IMR-90 (cell line): ENCODE measurements at regions not wholly inside any gene's neighbourhood (a gene's known extent, or its start where the extent isn't known, plus 50 kb on each side); places are given as distances from the start of the nearest gene placed in this dataset.

ENCODE experiments used
- ATAC-seq: fragments of 200-7000 bp; cut with Tn5 transposase; 2 replicates; pipeline ENCODE4 v1.9.1; 2020; ENCODE audit warnings: low read depth, mild to moderate bottlenecking, moderate library complexity
- BruUV-seq: library from RNA; stranded (reverse); fragments of 400-500 nt; replicated peaks from 2 replicates; lab custom pipeline; 2021; lab: Mats Ljungman, UMichigan
- CTCF ChIA-PET: fragments of 300-600 bp; formaldehyde crosslinking; extraction: SDS; loops from one replicate; lab custom pipeline; 2021; ENCODE audit warnings: antibody characterized with exemption; lab: Yijun Ruan, JAX
- POLR2A ChIA-PET: fragments of 300-600 bp; sonication (Branson Sonifier 250); formaldehyde crosslinking; loops from one replicate; lab custom pipeline; 2022; ENCODE audit warnings: antibody characterized with exemption; ENCODE audit not compliant: unreplicated experiment; lab: Charles Lee
- DNase-seq: peaks from one replicate; pipeline ENCODE4 v3.0.0; 2013
- H2AFZ ChIP-seq: replicated peaks from 2 replicates; pipeline ENCODE3; 2013; ENCODE audit warnings: low read length, mild to moderate bottlenecking; ENCODE audit not compliant: poor library complexity
- H2AK5ac ChIP-seq: 2 replicates; pipeline ENCODE4 v1.6.1; 2013; ENCODE audit warnings: low read depth, low read length, inconsistent platforms
- H2AK9ac ChIP-seq: replicated peaks from 2 replicates; pipeline ENCODE3; 2013; ENCODE audit warnings: mild to moderate bottlenecking, low read depth, low read length, moderate library complexity; ENCODE audit not compliant: poor library complexity
- H2BK120ac ChIP-seq: 2 replicates; pipeline ENCODE4 v1.6.1; 2013; ENCODE audit warnings: low read depth, low read length, inconsistent platforms
- H2BK15ac ChIP-seq: 3 replicates; pipeline ENCODE4 v1.6.1; 2013; ENCODE audit warnings: low read depth, low read length, inconsistent platforms
- H2BK20ac ChIP-seq: 2 replicates; pipeline ENCODE4 v1.6.1; 2013; ENCODE audit warnings: low read depth, mild to moderate bottlenecking, inconsistent platforms, low read length, moderate library complexity
- H2BK5ac ChIP-seq: 2 replicates; pipeline ENCODE4 v1.6.1; 2013; ENCODE audit warnings: mild to moderate bottlenecking, low read depth, low read length, inconsistent platforms; ENCODE audit not compliant: poor library complexity, severe bottlenecking
- H3K14ac ChIP-seq: replicated peaks from 2 replicates; pipeline ENCODE4 v1.6.1; 2013; ENCODE audit warnings: low read depth, low read length, inconsistent platforms
- H3K18ac ChIP-seq: 2 replicates; pipeline ENCODE4 v1.6.1; 2013; ENCODE audit warnings: low read depth, low read length, control low read depth
- H3K23ac ChIP-seq: 2 replicates; pipeline ENCODE4 v1.6.1; 2013; ENCODE audit warnings: low read depth, low read length, inconsistent platforms
- H3K27ac ChIP-seq: 2 replicates; pipeline ENCODE4 v1.5.1; 2013; ENCODE audit warnings: mild to moderate bottlenecking, control low read depth, low read length; ENCODE audit not compliant: insufficient read depth
- H3K27me3 ChIP-seq: 2 replicates; pipeline ENCODE4 v1.6.1; 2013; ENCODE audit warnings: low read length; ENCODE audit not compliant: control insufficient read depth, insufficient read depth
- H3K36me3 ChIP-seq: 2 replicates; pipeline ENCODE4 v1.6.1; 2013; ENCODE audit warnings: low read length, mixed read lengths; ENCODE audit not compliant: control insufficient read depth, insufficient read depth
- H3K4ac ChIP-seq: 2 replicates; pipeline ENCODE4 v1.6.1; 2013; ENCODE audit warnings: low read depth, low read length, inconsistent platforms
- H3K4me1 ChIP-seq: 2 replicates; pipeline ENCODE4 v1.6.1; 2013; ENCODE audit warnings: low read length, mixed read lengths; ENCODE audit not compliant: control insufficient read depth, insufficient read depth
- H3K4me2 ChIP-seq: 2 replicates; pipeline ENCODE4 v1.6.1; 2013; ENCODE audit warnings: low read depth, mild to moderate bottlenecking, control low read depth, low read length, moderate library complexity
- H3K4me3 ChIP-seq: 2 replicates; pipeline ENCODE4 v1.5.1; 2013; ENCODE audit warnings: low read depth, mild to moderate bottlenecking, control low read depth, low read length, moderate library complexity; ENCODE audit not compliant: insufficient read depth
- H3K56ac ChIP-seq: 2 replicates; pipeline ENCODE4 v1.6.1; 2013; ENCODE audit warnings: low read length, inconsistent platforms; ENCODE audit not compliant: insufficient read depth; ENCODE audit errors: extremely low read depth
- H3K79me1 ChIP-seq, 2 experiments: 2 replicates each; pipeline ENCODE4 v1.6.1; 2013; ENCODE audit warnings: low read length in 2 of 2, inconsistent platforms in 1 of 2, low read depth in 1 of 2
- H3K9ac ChIP-seq: 2 replicates; pipeline ENCODE4 v1.6.1; 2013; ENCODE audit warnings: low read depth, low read length, control low read depth
- H3K9me1 ChIP-seq: 2 replicates; pipeline ENCODE4 v1.6.1; 2013; ENCODE audit warnings: low read length, inconsistent platforms; ENCODE audit not compliant: insufficient read depth
- H3K9me3 ChIP-seq: 2 replicates; pipeline ENCODE4 v1.6.1; 2013; ENCODE audit warnings: low read length; ENCODE audit not compliant: control insufficient read depth, insufficient read depth
- H4K20me1 ChIP-seq: 2 replicates; pipeline ENCODE4 v1.6.1; 2013; ENCODE audit warnings: low read length, inconsistent platforms; ENCODE audit not compliant: insufficient read depth
- H4K5ac ChIP-seq: 2 replicates; pipeline ENCODE4 v1.6.1; 2013; ENCODE audit warnings: mild to moderate bottlenecking, low read depth, low read length, control low read depth
- H4K8ac ChIP-seq, 2 experiments: 2 replicates each; pipeline ENCODE4 v1.6.1; 2013; ENCODE audit warnings: low read depth in 2 of 2, low read length in 2 of 2, control low read depth in 1 of 2, inconsistent platforms in 1 of 2
- H4K91ac ChIP-seq: 2 replicates; pipeline ENCODE4 v1.6.1; 2013; ENCODE audit warnings: low read depth, low read length, inconsistent platforms; ENCODE audit not compliant: insufficient read depth
- CTCF ChIP-seq: conservative IDR thresholded peaks from 2 replicates; pipeline ENCODE4 v1.5.1; 2012; ENCODE audit warnings: mild to moderate bottlenecking, low read depth, low read length, improper control_type of control experiment
- MAZ ChIP-seq: IDR thresholded peaks from 2 replicates; pipeline ENCODE4 v1.6.1; 2012; ENCODE audit warnings: low read depth, mild to moderate bottlenecking, low read length, improper control_type of control experiment, moderate library complexity, borderline replicate concordance
- POLR2A ChIP-seq: IDR thresholded peaks from 2 replicates; pipeline ENCODE4 v1.6.1; 2012; ENCODE audit warnings: mild to moderate bottlenecking, low read depth, low read length
- SMC3 ChIP-seq: fragments of 150-350 bp; IDR thresholded peaks from 2 replicates; pipeline ENCODE4 v1.6.1; 2016; ENCODE audit warnings: low read depth, mild to moderate bottlenecking, antibody characterized with exemption, low read length, moderate library complexity
- USF2 ChIP-seq: fragments of 150-350 bp; IDR thresholded peaks from 2 replicates; pipeline ENCODE4 v1.6.1; 2017; ENCODE audit warnings: mild to moderate bottlenecking, antibody characterized with exemption, low read length, low read depth
- WGBS, 2 experiments: methylation state at CpG; one replicate each; pipeline versions ENCODE4 v1.1.5 to v1.1.7; 2013; ENCODE audit warnings: missing lambda C conversion rate in 2 of 2; ENCODE audit not compliant: insufficient read length in 1 of 2; ENCODE audit errors: extremely low coverage in 2 of 2; 5-methylcytosine and 5-hydroxymethylcytosine counted together
- dilution Hi-C: fragments of 300-500 bp; cut with HindIII; formaldehyde crosslinking; loops from one replicate; pipeline ENCODE4 v1.14.3; 2018; ENCODE audit warnings: low sequenced_read_pairs; ENCODE audit not compliant: unreplicated experiment
- in situ Hi-C: fragments of 300-500 bp; cut with MboI; formaldehyde crosslinking; loops from 3 replicates; pipeline ENCODE4 v1.14.3; 2019; ENCODE audit warnings: low sequenced_read_pairs, inconsistent platforms, mixed read lengths
- intact Hi-C: fragments of 100-400 bp; cut with micrococcal nuclease; formaldehyde crosslinking; loops from 2 replicates; pipeline ENCODE4 v1.10.0; 2022

- Histone ChIP-seq H4K8ac (no peak overlapping the region), H3K79me1 (no peaks in the 10 kb centered on the region), H4K91ac (no peak overlapping the region), H4K20me1 (no peaks in the 10 kb centered on the region), H3K56ac (no peak overlapping the region), H3K9ac (no peak overlapping the region), H3K27me3 (no peaks in the 10 kb centered on the region), H2AFZ (no peak overlapping the region), H3K4me3 (no peak overlapping the region), H3K18ac (no peak overlapping the region), H3K4me1 (no peaks in the 10 kb centered on the region), H3K14ac (no peak overlapping the region), H2BK15ac (no peak overlapping the region), H2AK9ac (no peak overlapping the region), H3K36me3 (no peaks in the 10 kb centered on the region), H2BK5ac (no peak overlapping the region), H2AK5ac (no peak overlapping the region), H3K4me2 (no peak overlapping the region), H2BK20ac (no peak overlapping the region), H3K27ac (no peak overlapping the region), H3K4ac (no peak overlapping the region), H3K23ac (no peak overlapping the region), H4K5ac (no peak overlapping the region), H3K9me1 (no peaks in the 10 kb centered on the region), H2BK120ac (no peak overlapping the region), H3K9me3 (no peaks in the 10 kb centered on the region)
- CTCF ChIA-PET = interaction anchor here (0.6 to 2.3 kb wide), 2 partner anchors 52 to 632 kb away, joined by 3 to 7 read pairs; no protein-coding TSS in a partner anchor
- BruUV-seq = no TSS peak
- 100% methylated on average over 1 of the region's 1 CpG; no CpG with 5 or more reads in 1 of the 2 experiments for WGBS, 2 experiments
- in situ Hi-C loops = loop anchor here (5.0 kb wide), 1 partner anchor 629 kb away; no protein-coding TSS in a partner anchor
- POLR2A ChIA-PET = no interaction called here
- intact Hi-C loops = loop anchor here (1.0 to 5.0 kb wide), 2 partner anchors 689 to 703 kb away; no protein-coding TSS in a partner anchor
- DNase-seq (peak; percentile 66), ATAC-seq (peak; percentile 95)
- dilution Hi-C loops = loop anchor here (25.0 kb wide), 1 partner anchor 659 kb away; no protein-coding TSS in a partner anchor
- peak; percentile 30; the same call in 1 of the 2 replicates for TF ChIP-seq SMC3
- TF ChIP-seq USF2 = no peak
- peak; percentile 38 for TF ChIP-seq CTCF
- no peak for TF ChIP-seq POLR2A
- no peak for TF ChIP-seq MAZ
These were observed 120.2 kb upstream of the TMEM229A start for GRCh38 chr7:124152859-124153692.
